ENCODE measurements at regions not wholly inside any gene's neighbourhood (a gene's known extent, or its start where the extent isn't known, plus 50 kb on each side); places are given as distances from the start of the nearest gene placed in this dataset.

DNA sequence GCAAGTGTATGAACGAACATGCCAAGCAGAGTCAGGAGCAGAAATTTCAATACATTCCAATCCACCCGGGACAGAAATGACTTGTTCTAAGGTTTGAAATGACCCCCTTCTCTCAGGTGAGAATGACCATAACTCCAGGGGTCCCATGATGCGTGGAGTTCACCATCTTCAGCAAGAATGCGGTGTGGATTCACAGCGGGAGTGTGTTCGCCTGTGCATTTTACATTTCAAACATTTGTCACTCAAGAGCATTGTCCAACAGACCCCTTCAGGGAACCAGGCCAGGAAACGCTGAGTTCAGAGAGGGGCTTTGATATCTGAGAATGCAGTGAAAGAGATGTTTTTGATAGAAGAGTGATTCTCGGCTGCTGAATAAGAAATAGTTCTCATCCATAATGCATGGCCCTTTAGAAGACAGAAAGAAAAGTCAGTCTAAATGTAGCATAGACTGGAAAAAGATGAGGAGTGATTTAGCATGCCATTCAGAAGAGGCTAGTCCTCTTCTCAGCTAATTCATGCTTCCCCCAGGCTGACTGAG, 200.3 kb upstream of the KCNG1 start:
- H3K4me3 ChIP-seq (ENCODE audit: insufficient read depth, low read length): no peak overlapping the region
- TF ChIP-seq CTCF (IDR thresholded peaks at IDR 0.05; ENCODE audit: extremely low read depth, low read depth, low read length): no peak
- no peaks in the 10 kb centered on the region for H4K20me1 ChIP-seq (ENCODE audit: insufficient read depth, low read length)
- H3K27ac ChIP-seq (ENCODE audit: low read depth, low read length): no peak overlapping the region
- H3K36me3 ChIP-seq (ENCODE audit: insufficient read depth, low read length): no peaks in the 10 kb centered on the region
- no peak for DNase-seq (ENCODE audit: insufficient read length, low spot score, missing footprints)
- H3K4me1 ChIP-seq (ENCODE audit: insufficient read depth, low read length): no peaks in the 10 kb centered on the region
- H3K4me2 ChIP-seq (ENCODE audit: insufficient read depth, low read length): no peak overlapping the region
- H3K9me3 ChIP-seq (ENCODE audit: low read depth, low read length): no peaks in the 10 kb centered on the region
- H3K27me3 ChIP-seq (ENCODE audit: insufficient read depth, low read length): peaks cover 5% of the 10 kb centered on the region
- H2AFZ ChIP-seq (ENCODE audit: low read length): no peak overlapping the region
- H3K79me2 ChIP-seq (ENCODE audit: insufficient read depth, low read length): no peaks in the 10 kb centered on the region

DNA sequence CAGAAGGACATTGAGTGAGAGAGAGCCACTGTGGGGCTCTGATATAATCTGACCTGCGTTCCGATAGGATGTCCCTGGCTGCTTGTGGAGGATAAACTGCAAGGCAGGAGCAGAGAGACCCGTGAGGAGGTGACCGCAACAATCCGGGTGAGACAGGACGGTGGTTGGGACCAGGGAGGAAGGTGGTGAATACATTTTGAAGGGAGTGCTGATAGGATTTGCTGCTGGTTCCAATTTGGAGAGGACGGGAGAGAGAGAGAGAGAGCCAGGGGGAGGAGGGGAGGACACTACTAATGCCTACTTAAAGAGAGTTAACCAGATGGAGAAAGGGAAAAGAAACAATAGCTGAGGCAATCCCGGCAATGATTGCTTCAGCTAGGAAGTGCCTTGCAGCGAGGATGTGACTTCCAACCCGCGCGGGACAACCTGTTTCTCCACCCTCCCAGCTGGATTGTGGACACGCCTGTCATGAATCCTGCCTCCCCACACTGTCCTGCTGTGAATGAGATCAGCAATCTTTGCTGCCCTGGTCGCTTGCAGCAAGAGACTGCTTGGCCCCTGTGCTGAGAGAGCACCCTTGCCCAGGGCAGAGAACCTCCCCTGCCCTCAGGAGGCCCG, 199.0 kb upstream of the KCNG1 start:
- no peak overlapping the region for H2AFZ ChIP-seq (ENCODE audit: low read length)
- H4K20me1 ChIP-seq (ENCODE audit: insufficient read depth, low read length): no peaks in the 10 kb centered on the region
- H3K9me3 ChIP-seq (ENCODE audit: low read depth, low read length): peaks cover 7% of the 10 kb centered on the region
- no peak for TF ChIP-seq CTCF (IDR thresholded peaks at IDR 0.05; ENCODE audit: extremely low read depth, low read depth, low read length)
- DNase-seq (ENCODE audit: insufficient read length, low spot score, missing footprints): no peak
- H3K36me3 ChIP-seq (ENCODE audit: insufficient read depth, low read length): no peaks in the 10 kb centered on the region
- H3K27ac ChIP-seq (ENCODE audit: low read depth, low read length): no peak overlapping the region
- peaks cover 5% of the 10 kb centered on the region for H3K27me3 ChIP-seq (ENCODE audit: insufficient read depth, low read length)
- H3K4me3 ChIP-seq (ENCODE audit: insufficient read depth, low read length): no peak overlapping the region
- no peaks in the 10 kb centered on the region for H3K79me2 ChIP-seq (ENCODE audit: insufficient read depth, low read length)
- no peak overlapping the region for H3K4me2 ChIP-seq (ENCODE audit: insufficient read depth, low read length)
- no peaks in the 10 kb centered on the region for H3K4me1 ChIP-seq (ENCODE audit: insufficient read depth, low read length)

DNA sequence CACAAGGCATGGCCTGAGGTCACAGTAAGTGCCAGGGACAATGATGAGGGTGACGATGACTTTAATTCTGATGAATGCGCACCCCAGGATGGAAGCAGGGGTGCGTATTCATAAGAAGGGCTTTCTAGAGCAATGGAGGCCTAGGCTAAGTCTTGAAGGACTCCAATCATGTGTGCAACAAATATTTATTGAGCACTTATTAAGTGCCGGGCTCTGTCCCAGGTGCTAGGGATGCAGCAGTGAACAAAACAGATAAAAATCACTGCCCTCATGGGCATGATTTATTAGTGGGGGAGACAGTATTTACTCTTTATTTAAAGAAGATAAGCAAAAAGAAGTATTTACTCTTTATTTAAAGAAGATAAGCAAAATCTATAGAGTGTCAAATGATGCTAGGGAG, 198.2 kb upstream of the KCNG1 start:
- Histone ChIP-seq H3K4me3 (ENCODE audit: insufficient read depth, low read length) (no peak overlapping the region), H4K20me1 (ENCODE audit: insufficient read depth, low read length) (no peaks in the 10 kb centered on the region), H3K27ac (ENCODE audit: low read depth, low read length) (no peak overlapping the region), H3K4me2 (ENCODE audit: insufficient read depth, low read length) (no peak overlapping the region), H3K79me2 (ENCODE audit: insufficient read depth, low read length) (no peaks in the 10 kb centered on the region), H3K4me1 (ENCODE audit: insufficient read depth, low read length) (no peaks in the 10 kb centered on the region), H3K27me3 (ENCODE audit: insufficient read depth, low read length) (peaks cover 5% of the 10 kb centered on the region), H3K36me3 (ENCODE audit: insufficient read depth, low read length) (no peaks in the 10 kb centered on the region), H3K9me3 (ENCODE audit: low read depth, low read length) (peaks cover 7% of the 10 kb centered on the region), H2AFZ (ENCODE audit: low read length) (no peak overlapping the region)
- DNase-seq (ENCODE audit: insufficient read length, low spot score, missing footprints): no peak
- no peak for TF ChIP-seq CTCF (IDR thresholded peaks at IDR 0.05; ENCODE audit: extremely low read depth, low read depth, low read length)

DNA sequence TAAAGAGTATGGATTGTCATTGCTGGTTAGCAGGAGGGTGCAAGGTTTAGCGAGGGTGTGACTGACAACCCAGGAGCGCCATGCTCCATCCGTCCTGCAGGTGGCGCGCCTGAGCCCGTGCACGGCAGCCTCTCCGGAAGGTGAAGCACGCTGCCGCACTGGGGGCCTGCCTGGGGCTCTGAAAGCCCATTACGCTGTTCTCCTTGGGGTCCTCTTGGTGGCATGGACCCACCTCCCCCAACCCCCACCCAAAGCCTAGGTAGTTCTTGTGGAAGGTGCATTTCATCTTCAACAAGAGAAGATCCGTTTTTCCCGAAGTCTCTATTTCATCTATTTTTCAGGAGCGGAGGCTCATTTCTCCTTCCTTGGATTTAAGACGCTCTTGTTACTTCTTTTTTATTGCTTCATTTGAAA, 197.4 kb upstream of the KCNG1 start:
- no peak overlapping the region for H3K4me2 ChIP-seq (ENCODE audit: insufficient read depth, low read length)
- peaks cover 12% of the 10 kb centered on the region for H3K27me3 ChIP-seq (ENCODE audit: insufficient read depth, low read length)
- H3K79me2 ChIP-seq (ENCODE audit: insufficient read depth, low read length): no peaks in the 10 kb centered on the region
- TF ChIP-seq CTCF (IDR thresholded peaks at IDR 0.05; ENCODE audit: extremely low read depth, low read depth, low read length): peak; percentile 88
- H3K4me3 ChIP-seq (ENCODE audit: insufficient read depth, low read length): no peak overlapping the region
- H3K36me3 ChIP-seq (ENCODE audit: insufficient read depth, low read length): no peaks in the 10 kb centered on the region
- H3K27ac ChIP-seq (ENCODE audit: low read depth, low read length): no peak overlapping the region
- no peaks in the 10 kb centered on the region for H3K4me1 ChIP-seq (ENCODE audit: insufficient read depth, low read length)
- peaks cover 7% of the 10 kb centered on the region for H3K9me3 ChIP-seq (ENCODE audit: low read depth, low read length)
- peak; percentile 90 for DNase-seq (ENCODE audit: insufficient read length, low spot score, missing footprints)
- no peak overlapping the region for H2AFZ ChIP-seq (ENCODE audit: low read length)
- H4K20me1 ChIP-seq (ENCODE audit: insufficient read depth, low read length): no peaks in the 10 kb centered on the region

All from osteoblast (primary cell).